ENCODE measurements at regions not wholly inside any gene's neighbourhood (a gene's known extent, or its start where the extent isn't known, plus 50 kb on each side); places are given as distances from the start of the nearest gene placed in this dataset.

GRCh38 chr12:89831310-89832095, 122.9 kb upstream of the ATP2B1 start:
- H3K4me1 ChIP-seq (ENCODE audit: insufficient read depth, low read length) = 0 out of 2 replicates have a peak, but pooled peaks cover 2% of the 10 kb centered on the region
- no peaks in the 10 kb centered on the region for H3K9me3 ChIP-seq (ENCODE audit: control insufficient read depth, low read depth, low read length)
- H2BK12ac ChIP-seq (ENCODE audit: insufficient read length, low read depth, low read length) = no peak overlapping the region
- Mint-ChIP-seq H3K4me1 (peaks cover 18 to 19% of the 10 kb centered on the region in 2 experiments), H3K27ac (no peak overlapping the region), H3K4me3 (no peak overlapping the region), H3K27me3 (ENCODE audit: low read depth) (no peaks in the 10 kb centered on the region), H3K36me3 (ENCODE audit: insufficient read depth in 1 of 3, low read depth in 3 of 3) (no peaks in the 10 kb centered on the region), H3K9me3 (no peaks in the 10 kb centered on the region)
- H2BK5ac ChIP-seq (ENCODE audit: insufficient read length, low read length) = no peak overlapping the region
- H3K14ac ChIP-seq (ENCODE audit: insufficient read depth, low read length) = no peak overlapping the region
- H3K23ac ChIP-seq (ENCODE audit: insufficient read length, low read depth, low read length) = no peak overlapping the region
- no peaks in the 10 kb centered on the region for H3K27me3 ChIP-seq (ENCODE audit: insufficient read depth, low read length)
- no peak for TF ChIP-seq CTCF (conservative IDR thresholded peaks at IDR 0.05)
- H3K56ac ChIP-seq (ENCODE audit: insufficient read length, low read depth, low read length) = no peak overlapping the region
- H3K18ac ChIP-seq (ENCODE audit: insufficient read length, low read depth, low read length) = no peak overlapping the region
- H2AFZ ChIP-seq (ENCODE audit: low read length) = no peak overlapping the region
- H3K27ac ChIP-seq (ENCODE audit: insufficient read length, low read depth, low read length) = no peak overlapping the region
- no peak overlapping the region for H4K8ac ChIP-seq (replicated peaks; ENCODE audit: insufficient read length, low read depth, low read length)
- no peak overlapping the region for H3T11ph ChIP-seq (ENCODE audit: low read length)
- WGBS (ENCODE audit: extremely low coverage, insufficient read length, low lambda C conversion rate) = no CpG with 5 or more reads among the region's 5 CpGs
- H3K79me2 ChIP-seq (ENCODE audit: insufficient read depth, low read length) = no peaks in the 10 kb centered on the region
- H2BK20ac ChIP-seq (ENCODE audit: low read depth, low read length, poor library complexity, severe bottlenecking) = no peak overlapping the region
- H4K91ac ChIP-seq (ENCODE audit: insufficient read length, low read depth, low read length) = no peak overlapping the region
- no peak overlapping the region for H4K5ac ChIP-seq (ENCODE audit: insufficient read length, low read depth, low read length)
- H2BK15ac ChIP-seq (ENCODE audit: low read depth, low read length) = no peak overlapping the region
- H4K20me1 ChIP-seq (ENCODE audit: control insufficient read depth, insufficient read depth, insufficient read length) = no peaks in the 10 kb centered on the region
- no peak overlapping the region for H2AK5ac ChIP-seq (ENCODE audit: insufficient read length, low read length)
- H3K79me1 ChIP-seq (ENCODE audit: insufficient read depth, low read depth, low read length, poor library complexity, severe bottlenecking) = no peaks in the 10 kb centered on the region
- no peak overlapping the region for H3K4me2 ChIP-seq (ENCODE audit: insufficient read depth, insufficient read length, low read length)
- DNase-seq = no peak
- no peak overlapping the region for H2BK120ac ChIP-seq (ENCODE audit: low read depth, low read length, poor library complexity, severe bottlenecking)
- no peaks in the 10 kb centered on the region for H3K23me2 ChIP-seq (ENCODE audit: insufficient read length, low read depth, low read length, poor library complexity, severe bottlenecking)
- H3K4ac ChIP-seq (ENCODE audit: low read depth, low read length) = no peak overlapping the region
- no peak overlapping the region for H3K9ac ChIP-seq (ENCODE audit: extremely low read depth, insufficient read length, low read length)

Measured in H9 (cell line).